ENCODE measurements at regions not wholly inside any gene's neighbourhood (a gene's known extent, or its start where the extent isn't known, plus 50 kb on each side); places are given as distances from the start of the nearest gene placed in this dataset.

GRCh38 chr4:130632731-130633604 lies 1537.0 kb downstream of the C4orf33 start:
- no peak for FAIRE-seq

GRCh38 chr4:130636486-130636885 lies 1540.5 kb downstream of the C4orf33 start:
- no peaks in the 10 kb centered on the region for H3K27me3 ChIP-seq (replicated peaks in 1 of 2; ENCODE audit: control insufficient read depth in 2 of 2, insufficient read depth in 2 of 2, low read length in 1 of 2)
- SMC1A ChIA-PET (ENCODE audit: uncharacterized antibody, unreplicated experiment) = interaction anchor here (0.9 to 1.5 kb wide), 4 partner anchors 12 to 74 kb away, joined by 3 to 4 read pairs (median 3); no protein-coding TSS in a partner anchor
- H3K4me2 ChIP-seq (ENCODE audit: control insufficient read depth, insufficient read depth) = no peak overlapping the region
- FAIRE-seq = no peak
- DNase-seq (ENCODE audit: low read depth, low spot score) = no peak
- in situ Hi-C loops (cut with MboI) = no loop called here
- no peaks in the 10 kb centered on the region for H4K20me1 ChIP-seq (ENCODE audit: control insufficient read depth, insufficient read depth)
- H3K9ac ChIP-seq (ENCODE audit: control insufficient read depth, insufficient read depth, low read length) = no peak overlapping the region
- CTCF ChIA-PET = no interaction called here
- no peaks in the 10 kb centered on the region for H3K36me3 ChIP-seq (ENCODE audit: control insufficient read depth in 2 of 2, insufficient read depth in 2 of 2, low read length in 1 of 2)
- RAD21 ChIA-PET (ENCODE audit: unreplicated experiment) = interaction anchor here (1.2 to 1.3 kb wide), 2 partner anchors 11 to 22 kb away, joined by 4 to 7 read pairs; no protein-coding TSS in a partner anchor
- POLR2A ChIA-PET = no interaction called here
- BruUV-seq (replicated peaks) = no TSS peak
- no peak for ATAC-seq
- H3K9me3 ChIP-seq (replicated peaks; ENCODE audit: control insufficient read depth, insufficient read depth, low read length) = no peaks in the 10 kb centered on the region
- H3K27ac ChIP-seq (ENCODE audit: control insufficient read depth, insufficient read depth) = no peak overlapping the region
- H3K79me2 ChIP-seq (ENCODE audit: control insufficient read depth, insufficient read depth, low read length) = no peaks in the 10 kb centered on the region
- WGBS (ENCODE audit: insufficient coverage, insufficient replicate concordance, low lambda C conversion rate, missing lambda C conversion rate) = 3% methylated on average over 4 of the region's 5 CpGs
- H3K4me3 ChIP-seq = no peak overlapping the region
- H2AFZ ChIP-seq (ENCODE audit: control insufficient read depth, low read depth, low read length) = no peak overlapping the region
- intact Hi-C loops (cut with micrococcal nuclease; ENCODE audit: unreplicated experiment) = no loop called here
- TF ChIP-seq LARP7 (IDR thresholded peaks at IDR 0.05) = no peak
- TF ChIP-seq E2F8 (IDR thresholded peaks at IDR 0.05; ENCODE audit: low read depth, partially characterized antibody) = no peak
- TF ChIP-seq, protein P1, sequence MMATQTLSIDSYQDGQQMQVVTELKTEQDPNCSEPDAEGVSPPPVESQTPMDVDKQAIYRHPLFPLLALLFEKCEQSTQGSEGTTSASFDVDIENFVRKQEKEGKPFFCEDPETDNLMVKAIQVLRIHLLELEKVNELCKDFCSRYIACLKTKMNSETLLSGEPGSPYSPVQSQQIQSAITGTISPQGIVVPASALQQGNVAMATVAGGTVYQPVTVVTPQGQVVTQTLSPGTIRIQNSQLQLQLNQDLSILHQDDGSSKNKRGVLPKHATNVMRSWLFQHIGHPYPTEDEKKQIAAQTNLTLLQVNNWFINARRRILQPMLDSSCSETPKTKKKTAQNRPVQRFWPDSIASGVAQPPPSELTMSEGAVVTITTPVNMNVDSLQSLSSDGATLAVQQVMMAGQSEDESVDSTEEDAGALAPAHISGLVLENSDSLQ (IDR thresholded peaks at IDR 0.05) = no peak
- no peak for TF ChIP-seq PAX5 (IDR thresholded peaks at IDR 0.05; ENCODE audit: borderline replicate concordance, low read depth, low read length)
- no peak for TF ChIP-seq JUNB (IDR thresholded peaks at IDR 0.05)
- TF ChIP-seq IRF4 (IDR thresholded peaks at IDR 0.05; ENCODE audit: low read depth, low read length) = no peak
- no peak for TF ChIP-seq ZBTB33 (IDR thresholded peaks at IDR 0.05)
- no peak for TF ChIP-seq HDAC6 (IDR thresholded peaks at IDR 0.05; ENCODE audit: unreplicated experiment)
- H3K4me1 ChIP-seq (ENCODE audit: control insufficient read depth, insufficient read depth, low read length) = no peaks in the 10 kb centered on the region

More at GRCh38 chr4:130632731-130633604, 1537.0 kb downstream of the C4orf33 start:
- H3K79me2 ChIP-seq (ENCODE audit: control insufficient read depth, insufficient read depth, low read length) = no peaks in the 10 kb centered on the region
- no peak overlapping the region for H3K4me2 ChIP-seq (ENCODE audit: control insufficient read depth, insufficient read depth)
- no peaks in the 10 kb centered on the region for H4K20me1 ChIP-seq (ENCODE audit: control insufficient read depth, insufficient read depth)
- no TSS peak for BruUV-seq (replicated peaks)
- H3K27me3 ChIP-seq (replicated peaks in 1 of 2; ENCODE audit: control insufficient read depth in 2 of 2, insufficient read depth in 2 of 2, low read length in 1 of 2) = no peaks in the 10 kb centered on the region
- ChIA-PET SMC1A (ENCODE audit: uncharacterized antibody, unreplicated experiment) (interaction anchor here (1.0 to 2.1 kb wide), 3 partner anchors 9 to 347 kb away, joined by 3 to 4 read pairs (median 4); no protein-coding TSS in a partner anchor), POLR2A (interaction anchor here (0.7 kb wide), 1 partner anchor 685 kb away, joined by 6 read pairs; no protein-coding TSS in a partner anchor), CTCF (no interaction called here), RAD21 (ENCODE audit: unreplicated experiment) (no interaction called here)
- ATAC-seq (peak; percentile 38; the same call in 2 of the 3 replicates), DNase-seq (ENCODE audit: low read depth, low spot score) (no peak)
- WGBS (ENCODE audit: insufficient coverage, insufficient replicate concordance, low lambda C conversion rate, missing lambda C conversion rate) = 16% methylated on average over 13 of the region's 13 CpGs
- intact Hi-C loops (cut with micrococcal nuclease; ENCODE audit: unreplicated experiment) = no loop called here
- H3K9me3 ChIP-seq (replicated peaks; ENCODE audit: control insufficient read depth, insufficient read depth, low read length) = no peaks in the 10 kb centered on the region
- H3K9ac ChIP-seq (ENCODE audit: control insufficient read depth, insufficient read depth, low read length) = no peak overlapping the region
- peak; percentile 41 for TF ChIP-seq MEF2B (IDR thresholded peaks at IDR 0.05; ENCODE audit: partially characterized antibody, poor library complexity, severe bottlenecking)
- TF ChIP-seq POLR2A (IDR thresholded peaks at IDR 0.05; ENCODE audit: low read depth, low read length) = no peak
- TF ChIP-seq BACH1 (IDR thresholded peaks at IDR 0.05; ENCODE audit: borderline replicate concordance) = no peak
- no peak for TF ChIP-seq PAX5 (IDR thresholded peaks at IDR 0.05; ENCODE audit: borderline replicate concordance, low read depth, low read length)
- no peak for TF ChIP-seq NR2F1 (conservative IDR thresholded peaks at IDR 0.05)
- no peak for TF ChIP-seq RAD21 (IDR thresholded peaks at IDR 0.05; ENCODE audit: insufficient read depth, low read depth, low read length)
- no peak for TF ChIP-seq TBL1XR1 (IDR thresholded peaks at IDR 0.05; ENCODE audit: low read depth, low read length)
- TF ChIP-seq RAD51 (IDR thresholded peaks at IDR 0.05) = no peak
- H3K4me1 ChIP-seq (ENCODE audit: control insufficient read depth, insufficient read depth, low read length) = no peaks in the 10 kb centered on the region
- no peak overlapping the region for H3K27ac ChIP-seq (ENCODE audit: control insufficient read depth, insufficient read depth)
- in situ Hi-C loops (cut with MboI) = no loop called here
- H3K4me3 ChIP-seq = no peak overlapping the region
- no peaks in the 10 kb centered on the region for H3K36me3 ChIP-seq (ENCODE audit: control insufficient read depth in 2 of 2, insufficient read depth in 2 of 2, low read length in 1 of 2)
- H2AFZ ChIP-seq (ENCODE audit: control insufficient read depth, low read depth, low read length) = no peak overlapping the region

All from GM12878 (cell line).